HepG2 (cell line): ENCODE measurements at regions not wholly inside any gene's neighbourhood (a gene's known extent, or its start where the extent isn't known, plus 50 kb on each side); places are given as distances from the start of the nearest gene placed in this dataset.

Experiments
- DRAP1 ChIP-seq: IDR thresholded peaks from 2 replicates; pipeline ENCODE4 v1.6.1; 2016; ENCODE audit warnings: missing genetic modification reagents, missing compliant biosample characterization
- HOXA5 ChIP-seq: sonication (generic); formaldehyde crosslinking; IDR thresholded peaks from 2 replicates; pipeline ENCODE4 v1.4.0; 2020; ENCODE audit warnings: missing genetic modification reagents
- NFE2L2 ChIP-seq: fragments of 150-350 bp; IDR thresholded peaks from 2 replicates; pipeline ENCODE4 v1.6.1; 2014; ENCODE audit warnings: low read length
- NR2F1 ChIP-seq, 2 experiments: fragments of 450-650 bp in 1 of 2; formaldehyde crosslinking in 1 of 2; IDR thresholded peaks; 2 replicates each; pipeline versions ENCODE4 v1.5.0 to v1.6.1; 2016 to 2020; ENCODE audit warnings: mild to moderate bottlenecking in 1 of 2, missing compliant biosample characterization in 1 of 2, missing genetic modification reagents in 1 of 2, moderate library complexity in 1 of 2
- PCBP1 ChIP-seq: fragments of 200-400 bp; formaldehyde crosslinking; IDR thresholded peaks from 2 replicates; pipeline ENCODE4 v1.6.1; 2017; ENCODE audit warnings: mild to moderate bottlenecking, low read depth, low read length, borderline replicate concordance
- RFX1 ChIP-seq: fragments of 450-650 bp; IDR thresholded peaks from 2 replicates; pipeline ENCODE4 v1.6.1; 2017
- SMARCC2 ChIP-seq: fragments of 450-650 bp; IDR thresholded peaks from 2 replicates; pipeline ENCODE4 v1.6.1; 2017; ENCODE audit warnings: antibody characterized with exemption, mild to moderate bottlenecking
- STAG1 ChIP-seq: sonication (generic); formaldehyde crosslinking; IDR thresholded peaks from 2 replicates; pipeline ENCODE4 v1.4.0; 2020; ENCODE audit warnings: missing genetic modification reagents
- STAT6 ChIP-seq: sonication (generic); formaldehyde crosslinking; IDR thresholded peaks from 2 replicates; pipeline ENCODE4 v1.4.0; 2020; ENCODE audit warnings: missing genetic modification reagents, mild to moderate bottlenecking, borderline replicate concordance
- SYNCRIP ChIP-seq: fragments of 200-400 bp; formaldehyde crosslinking; IDR thresholded peaks from 2 replicates; pipeline ENCODE4 v1.6.1; 2018; ENCODE audit warnings: mild to moderate bottlenecking, low read depth, low read length; ENCODE audit not compliant: insufficient read depth
- TFAP4 ChIP-seq: sonication (generic); IDR thresholded peaks from 2 replicates; pipeline ENCODE4 v1.6.1; 2016; ENCODE audit warnings: low read depth, borderline replicate concordance
- U2AF1 ChIP-seq: fragments of 200-400 bp; formaldehyde crosslinking; optimal IDR thresholded peaks from 2 replicates; pipeline ENCODE3; 2017; ENCODE audit warnings: mild to moderate bottlenecking, low read depth, low read length
- ZNF318 ChIP-seq: sonication (generic); formaldehyde crosslinking; IDR thresholded peaks from 2 replicates; pipeline ENCODE4 v1.4.0; 2020; ENCODE audit warnings: mild to moderate bottlenecking, missing genetic modification reagents
- ZNF775 ChIP-seq: sonication (generic); formaldehyde crosslinking; IDR thresholded peaks from 2 replicates; pipeline ENCODE4 v1.4.0; 2020; ENCODE audit warnings: missing genetic modification reagents, mild to moderate bottlenecking, moderate library complexity, borderline replicate concordance
- TF ChIP-seq, protein P1 (sequence below): sonication (generic); formaldehyde crosslinking; IDR thresholded peaks from 2 replicates; pipeline ENCODE4 v1.8.0; 2022; ENCODE audit warnings: low read depth, missing genetic modification reagents

GRCh38 chr2:121972203-121972602 is 216.8 kb downstream of the TSN start (continued):
- TF ChIP-seq ZNF318 (CRISPR knock-in tag) (no peak), U2AF1 (no peak), SMARCC2 (no peak), PCBP1 (no peak), STAG1 (CRISPR knock-in tag) (no peak), SYNCRIP (no peak), NFE2L2 (no peak), NR2F1 (CRISPR knock-in tag; IDR thresholded peaks at IDR 0.05) (no peak), HOXA5 (CRISPR knock-in tag) (no peak), ZNF775 (CRISPR knock-in tag) (no peak), STAT6 (no peak), DRAP1 (CRISPR knock-in tag) (no peak), RFX1 (no peak), TFAP4 (no peak)
- TF ChIP-seq, protein P1, sequence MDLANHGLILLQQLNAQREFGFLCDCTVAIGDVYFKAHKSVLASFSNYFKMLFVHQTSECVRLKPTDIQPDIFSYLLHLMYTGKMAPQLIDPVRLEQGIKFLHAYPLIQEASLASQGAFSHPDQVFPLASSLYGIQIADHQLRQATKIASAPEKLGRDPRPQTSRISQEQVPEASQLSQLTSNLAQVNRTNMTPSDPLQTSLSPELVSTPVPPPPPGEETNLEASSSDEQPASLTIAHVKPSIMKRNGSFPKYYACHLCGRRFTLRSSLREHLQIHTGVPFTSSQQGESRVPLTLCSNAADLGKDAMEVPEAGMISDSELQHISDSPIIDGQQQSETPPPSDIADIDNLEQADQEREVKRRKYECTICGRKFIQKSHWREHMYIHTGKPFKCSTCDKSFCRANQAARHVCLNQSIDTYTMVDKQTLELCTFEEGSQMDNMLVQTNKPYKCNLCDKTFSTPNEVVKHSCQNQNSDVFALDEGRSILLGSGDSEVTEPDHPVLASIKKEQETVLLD (CRISPR knock-in tag) = no peak
